CD4-positive, alpha-beta T cell treated with Interferon alpha-2 for 1 hour (primary cell): ENCODE measurements at regions not wholly inside any gene's neighbourhood (a gene's known extent, or its start where the extent isn't known, plus 50 kb on each side); places are given as distances from the start of the nearest gene placed in this dataset.
"Not testable (repeated sequence)": the region's sequence is repeated elsewhere in the genome, so short reads cannot be mapped to it uniquely, and the experiment has no call there.

Experiments
- DNase-seq, 2 donors: peaks; one replicate each; pipeline ENCODE4 v3.0.0-alpha.2; 2020 to 2022

DNA sequence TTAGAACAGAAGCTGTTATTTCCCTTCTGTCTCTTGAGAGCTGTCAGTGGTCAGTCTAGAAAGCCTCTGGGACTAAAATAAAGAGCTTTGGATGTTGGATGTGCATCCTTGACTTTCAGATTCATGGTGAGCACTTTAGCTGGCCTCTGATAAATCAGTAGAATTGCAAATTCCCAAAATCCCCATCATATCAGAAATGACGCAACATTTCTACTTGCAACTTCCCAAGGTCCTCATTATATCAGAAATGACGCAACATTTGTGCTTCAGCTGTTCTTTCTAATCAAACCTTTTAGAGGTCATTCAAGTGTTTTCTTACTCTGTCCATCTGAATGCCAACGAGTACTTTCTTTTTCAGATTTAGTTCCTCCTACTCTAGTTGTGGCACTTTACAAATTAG lies 167.3 kb upstream of the MOCS2 start:
- no peak for DNase-seq

GRCh38 chr5:53277491-53277890 lies 167.9 kb upstream of the MOCS2 start:
- DNase-seq, result no peak

DNA sequence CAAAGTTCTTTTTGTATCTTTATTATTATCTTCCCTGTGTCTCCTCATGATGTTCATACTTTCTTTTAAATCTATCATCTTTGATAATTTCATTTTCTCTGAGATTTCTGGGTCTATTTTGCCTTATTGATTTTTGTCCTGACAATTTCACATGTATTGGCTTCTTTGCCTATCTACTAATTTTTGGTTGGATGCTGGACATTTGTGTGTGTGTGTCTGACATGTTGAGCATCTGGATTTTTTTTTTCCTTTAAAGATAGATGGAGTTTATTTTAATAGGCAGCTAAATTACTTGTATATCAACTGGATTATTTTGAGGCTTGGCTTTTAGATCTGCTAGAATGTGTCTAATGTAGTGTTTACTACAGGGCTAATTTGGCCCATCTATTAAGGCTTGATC lies 178.0 kb upstream of the MOCS2 start:
- DNase-seq, result no peak

- no peak for DNase-seq
Measured at GRCh38 chr5:53288511-53288910, 179.0 kb upstream of the MOCS2 start.

GRCh38 chr5:53291047-53291446 lies 181.5 kb upstream of the MOCS2 start:
- no peak for DNase-seq

- no peak for DNase-seq
Measured at GRCh38 chr5:53291528-53291927, 182.0 kb upstream of the MOCS2 start.

DNA sequence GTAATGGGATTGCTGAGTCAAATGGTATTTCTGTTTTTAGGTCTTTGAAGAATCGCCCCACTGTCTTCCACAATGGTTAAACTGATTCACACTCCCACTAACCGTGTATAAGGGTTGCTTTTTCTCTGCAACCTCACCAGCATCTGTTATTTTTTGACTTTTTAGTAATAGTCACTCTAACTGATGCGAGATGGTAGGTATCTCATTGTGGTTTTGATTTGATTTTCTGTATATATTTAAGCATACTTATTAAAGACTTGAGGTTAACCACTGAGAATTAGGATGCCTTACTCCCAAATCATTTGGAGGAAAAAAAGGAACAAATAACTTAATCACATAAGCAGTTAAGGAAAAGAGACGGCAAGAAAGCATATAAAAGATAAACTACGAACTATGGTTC lies 181.6 kb upstream of the FST start:
- no peak for DNase-seq

GRCh38 chr5:53302529-53302928 lies 177.9 kb upstream of the FST start:
- DNase-seq, result no peak

DNA sequence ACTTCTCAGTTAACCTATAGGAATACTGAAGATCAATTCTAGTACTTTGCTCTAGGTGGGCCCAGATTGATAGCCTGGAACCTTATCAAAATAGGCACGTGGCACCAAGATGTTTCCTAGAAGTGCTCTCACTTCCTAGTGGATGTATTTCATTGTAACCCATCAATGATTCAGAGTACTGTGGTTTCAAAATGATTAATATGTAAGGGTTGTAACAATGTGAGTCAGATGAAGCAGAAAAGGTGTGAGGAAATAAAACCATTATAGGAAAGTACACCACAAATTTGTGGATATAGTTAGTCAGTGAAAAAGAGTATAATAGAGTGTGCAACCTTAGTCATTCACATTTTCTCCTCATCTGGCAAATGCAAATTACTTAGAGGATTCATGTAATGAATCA lies 177.3 kb upstream of the FST start:
- no peak for DNase-seq

- not testable (repeated sequence) for DNase-seq
Measured at GRCh38 chr5:53305316-53305715, 175.1 kb upstream of the FST start.

GRCh38 chr5:53309653-53310052 lies 170.8 kb upstream of the FST start:
- DNase-seq, result no peak

DNA sequence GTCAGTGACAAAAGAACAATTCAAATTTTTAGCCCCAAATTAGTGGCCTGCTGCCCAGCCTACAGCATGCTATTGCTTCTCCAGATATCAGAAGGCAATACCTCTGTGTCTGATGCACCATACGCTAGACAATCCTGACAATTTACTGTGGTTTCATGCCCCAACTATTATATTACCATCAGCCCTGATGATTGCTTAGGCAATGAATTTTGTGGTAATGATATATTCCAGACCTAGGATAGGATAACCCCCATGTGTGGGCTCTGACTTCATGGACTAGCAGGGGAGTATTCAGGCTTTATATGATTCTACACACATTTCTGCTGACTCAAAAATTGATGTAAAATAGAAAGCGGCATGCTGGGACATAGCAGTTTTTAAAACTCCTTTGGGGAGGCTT lies 168.7 kb upstream of the FST start:
- no peak for DNase-seq

GRCh38 chr5:53313145-53313544 lies 167.3 kb upstream of the FST start:
- DNase-seq, result no peak

- no peak for DNase-seq
Measured at GRCh38 chr5:53318303-53318702, 162.1 kb upstream of the FST start.

DNA sequence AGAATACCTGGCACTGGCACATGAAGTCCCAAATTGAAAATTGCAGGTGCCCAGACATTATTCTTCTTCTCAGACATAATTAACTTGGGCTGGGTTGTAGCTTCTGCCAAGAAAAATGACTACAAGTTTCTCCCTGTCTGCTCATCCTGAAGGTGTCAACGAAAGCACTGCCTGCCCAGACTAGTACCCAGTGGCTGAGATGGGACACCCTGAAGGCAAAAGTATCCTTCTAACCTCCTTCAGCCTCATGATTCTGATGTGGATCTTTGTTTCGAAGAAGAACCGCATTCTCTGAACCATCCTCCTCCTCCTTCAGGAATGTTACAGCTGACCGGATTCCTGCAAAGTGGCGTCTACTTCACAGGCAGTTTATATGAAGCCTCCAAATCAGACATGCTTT lies 161.1 kb upstream of the FST start:
- no peak for DNase-seq

DNA sequence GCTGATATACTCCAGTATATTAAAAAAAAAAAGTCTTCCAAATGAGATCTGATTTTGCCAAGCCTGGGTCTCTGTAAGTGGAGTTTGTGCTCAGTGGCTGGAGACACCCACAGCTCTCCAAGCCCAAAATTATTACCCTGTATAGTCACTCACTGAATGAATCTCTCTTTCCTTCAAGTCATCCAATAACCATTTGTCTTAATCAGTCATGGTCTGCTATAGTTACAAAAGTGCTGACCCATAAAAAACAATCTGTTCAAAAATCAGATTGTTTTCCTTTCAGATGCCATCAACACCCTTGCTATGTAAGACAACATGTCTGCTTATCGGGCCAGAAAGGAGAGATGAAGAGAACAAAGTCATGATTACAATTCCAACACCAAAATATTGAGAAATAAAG lies 159.4 kb upstream of the FST start:
- no peak for DNase-seq

DNA sequence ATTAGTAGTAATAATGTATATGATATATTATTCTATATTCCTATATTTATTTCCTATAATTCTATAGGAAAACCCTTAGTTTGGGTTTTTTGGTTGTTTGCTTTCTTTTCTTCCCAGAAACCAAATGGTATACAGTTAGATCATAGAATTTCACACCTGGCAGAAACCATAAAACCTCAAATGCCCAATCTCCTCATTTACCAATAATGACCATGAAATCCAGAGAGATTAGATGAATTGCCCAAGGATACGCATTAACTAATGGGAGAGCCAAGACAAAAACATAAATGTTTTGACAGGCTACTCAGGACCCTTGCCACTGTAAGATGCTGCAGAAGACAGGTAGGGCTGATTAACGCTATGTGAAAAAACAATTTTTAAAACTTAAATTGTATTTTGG lies 158.7 kb upstream of the FST start:
- DNase-seq, result no peak

DNA sequence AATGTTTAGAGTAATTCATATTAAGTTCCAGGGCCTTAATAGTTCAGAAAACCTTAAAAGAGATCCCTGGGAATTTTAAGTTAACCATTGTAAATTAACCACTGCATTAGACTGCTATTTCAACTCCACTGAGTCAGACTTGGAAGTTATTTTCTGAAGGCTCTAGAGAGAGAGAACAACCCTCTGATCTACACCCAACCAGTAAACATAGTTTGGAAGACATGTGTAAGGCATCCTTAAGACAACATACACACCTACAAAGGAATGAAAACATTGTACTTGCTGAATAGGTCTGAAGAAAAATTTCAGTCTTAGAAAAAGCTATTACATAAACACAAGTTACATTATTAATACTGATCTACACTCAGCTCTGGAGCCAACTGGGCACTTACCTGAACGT lies 158.2 kb upstream of the FST start:
- no peak for DNase-seq

DNA sequence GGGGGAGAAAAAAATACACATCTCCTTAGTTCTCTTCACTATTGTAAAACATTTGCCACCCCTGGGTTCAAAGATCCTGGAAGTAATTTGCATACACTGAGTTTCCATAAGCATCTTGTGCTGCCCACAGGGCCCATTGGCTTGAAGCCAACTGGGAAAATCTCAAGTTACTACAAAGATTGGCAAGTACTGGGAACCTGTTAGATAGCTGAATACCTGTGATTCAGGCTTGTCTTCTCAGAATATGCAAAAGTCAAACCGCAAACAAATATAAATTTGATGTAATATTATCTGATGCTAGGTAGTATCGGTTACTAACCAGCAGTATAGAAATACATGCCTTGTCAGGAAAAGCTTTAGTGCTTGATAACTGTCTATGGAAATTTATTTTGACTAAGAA lies 156.9 kb upstream of the FST start:
- DNase-seq, result no peak

DNA sequence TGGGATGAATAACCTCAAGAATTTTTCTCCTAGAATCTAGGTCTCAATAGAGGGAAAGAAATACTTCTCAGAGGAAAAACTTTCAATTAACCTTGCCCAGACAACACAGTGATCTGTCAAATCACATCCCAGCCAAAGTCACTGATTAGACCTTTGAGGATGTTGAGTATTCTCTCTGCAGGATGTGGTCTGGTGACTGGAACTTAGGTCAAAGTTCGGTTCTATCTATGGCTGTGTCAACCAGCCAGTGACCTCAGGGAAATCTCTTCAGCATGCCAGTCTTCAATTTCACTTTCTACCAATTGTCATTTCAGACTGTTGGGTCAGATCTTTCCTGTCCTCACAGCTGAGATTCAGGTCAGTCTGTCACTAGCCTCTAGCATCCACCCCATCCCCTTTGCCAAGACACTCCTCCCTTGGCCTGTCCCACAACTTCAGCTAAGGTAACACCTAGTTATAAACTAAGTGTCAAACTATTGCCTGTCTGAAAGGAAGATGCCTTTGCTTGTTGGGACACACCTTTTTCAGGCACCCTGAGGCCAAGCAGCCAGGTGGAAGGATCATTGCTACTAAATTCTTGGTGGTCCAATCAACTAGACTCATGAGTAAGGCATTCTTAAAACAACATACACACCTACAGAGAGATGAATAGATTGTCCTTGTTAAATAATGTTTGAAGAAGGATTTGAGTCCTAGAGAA lies 156.3 kb upstream of the FST start:
- DNase-seq, result no peak

DNA sequence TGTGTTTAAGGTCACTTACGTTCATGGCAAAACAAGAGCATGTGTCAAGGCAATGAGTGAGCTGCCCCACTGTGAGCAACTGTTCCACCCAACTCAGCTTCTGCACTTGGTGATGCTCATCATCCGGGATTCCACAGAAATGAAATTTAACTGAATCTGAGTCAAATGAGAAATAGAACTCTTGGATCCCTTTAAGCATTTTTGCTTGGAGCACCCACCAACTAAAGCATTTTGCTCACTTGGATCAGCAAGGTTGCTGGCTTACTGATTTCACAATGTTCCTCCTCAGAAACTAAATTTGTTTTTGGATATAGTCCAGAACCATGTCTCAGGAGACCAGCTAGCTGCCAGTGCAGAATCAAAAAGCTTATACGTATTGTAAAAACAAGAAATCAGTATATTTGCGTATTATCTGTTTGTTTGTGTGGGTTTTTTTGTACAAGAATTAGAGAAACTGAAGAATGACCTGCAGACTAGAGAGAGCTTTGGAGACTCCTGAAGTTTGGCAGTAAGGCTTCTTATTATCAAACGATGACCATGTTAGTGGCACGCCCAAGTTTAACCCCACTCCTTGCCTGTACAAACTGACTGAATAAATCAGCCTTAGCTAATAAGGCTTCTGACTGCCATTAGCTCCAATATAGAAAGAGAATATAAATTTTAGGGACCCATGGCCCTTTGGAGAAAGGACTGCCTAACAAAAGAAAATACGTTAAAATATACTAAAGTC lies 153.8 kb upstream of the FST start:
- DNase-seq, result no peak

DNA sequence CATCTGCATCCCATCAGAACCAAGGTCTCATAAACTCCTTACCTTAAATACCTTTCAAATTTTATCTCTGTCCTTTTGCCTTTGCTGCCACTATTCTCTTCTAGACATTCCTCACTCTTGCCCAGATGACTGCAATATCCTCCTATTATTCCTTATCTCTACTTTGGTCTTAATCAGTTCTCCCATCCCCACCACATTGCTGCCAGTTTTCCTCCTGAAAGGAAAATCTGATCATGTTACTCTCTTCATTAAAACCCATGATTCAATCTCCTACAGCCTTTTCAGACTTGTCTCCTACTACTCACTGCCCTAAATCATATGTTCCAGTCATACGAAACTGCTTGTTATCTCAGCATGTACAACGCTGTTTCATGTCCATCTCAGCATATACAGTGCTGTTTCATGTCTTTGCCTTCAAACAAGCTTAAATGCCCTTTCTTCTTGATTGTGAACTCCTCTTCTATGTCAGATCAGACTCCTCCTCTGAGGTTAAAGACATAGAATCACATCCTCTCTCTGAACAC lies 152.6 kb upstream of the FST start:
- DNase-seq, result no peak

GRCh38 chr5:53330491-53330890 lies 149.9 kb upstream of the FST start:
- no peak for DNase-seq

GRCh38 chr5:53331463-53331862 lies 149.0 kb upstream of the FST start:
- DNase-seq, result no peak

DNA sequence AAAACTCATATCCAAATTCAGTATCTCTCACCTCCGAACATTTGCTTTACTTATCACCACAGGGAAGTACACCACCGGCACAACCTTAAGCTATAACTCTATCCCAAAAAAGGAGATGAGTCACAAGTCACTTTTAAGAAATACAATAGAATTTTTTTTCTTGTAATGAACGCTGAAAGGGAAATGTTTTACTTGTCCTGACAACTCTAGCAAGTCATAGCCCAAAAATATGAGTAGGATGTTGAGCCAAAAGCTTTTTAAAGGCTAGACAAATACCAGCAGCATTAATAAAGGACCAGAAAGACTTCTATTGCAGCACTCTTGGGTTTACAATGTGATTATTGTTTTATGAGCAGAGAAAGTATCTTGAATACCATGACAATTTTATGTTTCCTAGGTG lies 147.3 kb upstream of the FST start:
- DNase-seq, result no peak
